K562 (cell line): ENCODE measurements at regions not wholly inside any gene's neighbourhood (a gene's known extent, or its start where the extent isn't known, plus 50 kb on each side); places are given as distances from the start of the nearest gene placed in this dataset.
A peak's percentile ranks its signal among the peaks of the same experiment; 100 is the strongest.

ENCODE experiments used
- BCOR ChIP-seq: fragments of 450-650 bp; IDR thresholded peaks from 2 replicates; pipeline ENCODE4 v1.6.1; 2016
- FOSL1 ChIP-seq: fragments of 200-800 bp; sonication (Bioruptor generic); conservative IDR thresholded peaks from 2 replicates; pipeline ENCODE4 v1.6.1; 2016; ENCODE audit warnings: missing genetic modification characterization, missing compliant biosample characterization
- MYC ChIP-seq, 2 experiments: fragments of 250-450 bp in 1 of 2; sonication (Bioruptor Pico) in 1 of 2; IDR thresholded peaks; 2 replicates each; pipeline versions ENCODE4 v1.5.1 to v1.6.1; 2012 to 2021; ENCODE audit warnings: low read depth in 2 of 2, borderline replicate concordance in 1 of 2, improper control_type of control experiment in 1 of 2, low read length in 1 of 2, mild to moderate bottlenecking in 1 of 2, moderate library complexity in 1 of 2
- NFE2 ChIP-seq: IDR thresholded peaks from 2 replicates; pipeline ENCODE4 v1.6.1; 2014; ENCODE audit warnings: antibody characterized with exemption, low read depth
- NR1H2 ChIP-seq: sonication (generic); formaldehyde crosslinking; IDR thresholded peaks from 2 replicates; pipeline ENCODE4 v1.4.0; 2020; ENCODE audit warnings: mild to moderate bottlenecking, missing genetic modification reagents
- RB1 ChIP-seq: fragments of 450-650 bp; IDR thresholded peaks from 2 replicates; pipeline ENCODE4 v1.6.1; 2017; ENCODE audit warnings: low read depth, mild to moderate bottlenecking
- ZNF121 ChIP-seq: sonication (generic); formaldehyde crosslinking; conservative IDR thresholded peaks from 2 replicates; pipeline ENCODE4 v1.8.0; 2022; ENCODE audit warnings: missing genetic modification reagents
- ZNF146 ChIP-seq: IDR thresholded peaks from one replicate; pipeline ENCODE4 v1.6.1; 2018; ENCODE audit warnings: missing compliant biosample characterization; ENCODE audit not compliant: unreplicated experiment
- TF ChIP-seq, protein P1 (sequence below): IDR thresholded peaks from 2 replicates; pipeline ENCODE4 v1.6.1; 2011; ENCODE audit warnings: borderline replicate concordance, low read depth, mild to moderate bottlenecking, moderate library complexity, low read length; ENCODE audit not compliant: insufficient read depth, poor library complexity, severe bottlenecking
- TF ChIP-seq, protein P2 (sequence below): sonication (generic); formaldehyde crosslinking; IDR thresholded peaks from 2 replicates; pipeline ENCODE4 v1.8.0; 2023; ENCODE audit warnings: mild to moderate bottlenecking, missing genetic modification reagents

DNA sequence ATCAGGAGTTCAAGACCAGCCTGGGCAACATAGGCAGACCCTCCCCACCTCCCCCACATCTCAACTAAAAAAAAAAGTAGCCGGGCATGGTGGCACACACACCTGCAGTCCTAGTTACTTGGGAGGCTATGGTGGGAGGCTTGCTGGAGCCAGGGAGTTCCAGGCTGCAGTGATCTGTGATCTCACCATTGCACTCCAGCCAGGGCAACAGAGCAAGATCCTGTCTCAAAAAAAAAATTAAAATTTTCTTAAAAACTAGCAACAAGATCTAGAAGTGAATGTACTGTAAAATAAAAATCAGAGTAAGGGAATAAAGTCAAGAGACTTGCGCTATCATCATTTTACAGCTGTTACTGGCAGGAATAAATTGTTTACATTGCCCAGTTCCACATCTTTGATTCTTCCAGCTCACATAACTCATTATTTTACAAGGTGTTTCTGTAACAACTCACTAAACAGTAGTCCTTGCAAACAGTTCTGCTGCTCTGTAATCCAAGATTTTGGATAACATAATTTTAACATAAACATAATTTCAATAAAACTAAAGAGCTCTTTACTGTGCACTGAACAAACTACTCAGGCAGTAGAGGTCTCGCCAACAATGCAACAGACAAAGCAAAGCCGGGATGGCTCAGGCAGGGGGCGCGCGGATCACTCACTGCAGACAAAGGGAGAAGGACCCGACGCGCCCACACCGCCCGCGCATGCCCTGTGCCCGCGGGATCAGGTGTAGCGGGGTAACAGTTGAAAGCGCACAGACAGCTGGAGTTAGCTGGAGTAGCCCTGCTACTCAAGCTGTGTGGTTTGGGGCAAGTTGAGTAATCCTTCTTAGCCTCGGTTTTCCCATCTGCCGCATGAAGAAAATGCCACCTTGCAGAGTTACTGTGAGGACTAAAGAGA is 73.3 kb upstream of the NFE2L3 start (continued):
- no peak for TF ChIP-seq FOSL1 (tag)
- TF ChIP-seq ZNF146 (CRISPR knock-in tag) = no peak
- TF ChIP-seq NR1H2 (CRISPR knock-in tag) = no peak
- TF ChIP-seq RB1 = 0 out of 2 replicates have a peak, but pooled peaks have one; percentile 21
- TF ChIP-seq, protein P1, sequence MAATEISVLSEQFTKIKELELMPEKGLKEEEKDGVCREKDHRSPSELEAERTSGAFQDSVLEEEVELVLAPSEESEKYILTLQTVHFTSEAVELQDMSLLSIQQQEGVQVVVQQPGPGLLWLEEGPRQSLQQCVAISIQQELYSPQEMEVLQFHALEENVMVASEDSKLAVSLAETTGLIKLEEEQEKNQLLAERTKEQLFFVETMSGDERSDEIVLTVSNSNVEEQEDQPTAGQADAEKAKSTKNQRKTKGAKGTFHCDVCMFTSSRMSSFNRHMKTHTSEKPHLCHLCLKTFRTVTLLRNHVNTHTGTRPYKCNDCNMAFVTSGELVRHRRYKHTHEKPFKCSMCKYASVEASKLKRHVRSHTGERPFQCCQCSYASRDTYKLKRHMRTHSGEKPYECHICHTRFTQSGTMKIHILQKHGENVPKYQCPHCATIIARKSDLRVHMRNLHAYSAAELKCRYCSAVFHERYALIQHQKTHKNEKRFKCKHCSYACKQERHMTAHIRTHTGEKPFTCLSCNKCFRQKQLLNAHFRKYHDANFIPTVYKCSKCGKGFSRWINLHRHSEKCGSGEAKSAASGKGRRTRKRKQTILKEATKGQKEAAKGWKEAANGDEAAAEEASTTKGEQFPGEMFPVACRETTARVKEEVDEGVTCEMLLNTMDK = peak; percentile 37
- TF ChIP-seq, protein P2, sequence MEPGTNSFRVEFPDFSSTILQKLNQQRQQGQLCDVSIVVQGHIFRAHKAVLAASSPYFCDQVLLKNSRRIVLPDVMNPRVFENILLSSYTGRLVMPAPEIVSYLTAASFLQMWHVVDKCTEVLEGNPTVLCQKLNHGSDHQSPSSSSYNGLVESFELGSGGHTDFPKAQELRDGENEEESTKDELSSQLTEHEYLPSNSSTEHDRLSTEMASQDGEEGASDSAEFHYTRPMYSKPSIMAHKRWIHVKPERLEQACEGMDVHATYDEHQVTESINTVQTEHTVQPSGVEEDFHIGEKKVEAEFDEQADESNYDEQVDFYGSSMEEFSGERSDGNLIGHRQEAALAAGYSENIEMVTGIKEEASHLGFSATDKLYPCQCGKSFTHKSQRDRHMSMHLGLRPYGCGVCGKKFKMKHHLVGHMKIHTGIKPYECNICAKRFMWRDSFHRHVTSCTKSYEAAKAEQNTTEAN (CRISPR knock-in tag) = no peak
- peak; percentile 15; the same call in 1 of the 2 replicates for TF ChIP-seq MYC (IDR thresholded peaks at IDR 0.05; ENCODE audit: low read depth, low read length)
- no peak for TF ChIP-seq MYC (CRISPR knock-in tag; IDR thresholded peaks at IDR 0.05; ENCODE audit: borderline replicate concordance, low read depth)
- TF ChIP-seq NFE2 = no peak
- no peak for TF ChIP-seq BCOR
- TF ChIP-seq ZNF121 = peak; percentile 37; the same call in 1 of the 2 replicates
